Vagina (tissue), 2 donors: ENCODE measurements at regions not wholly inside any gene's neighbourhood (a gene's known extent, or its start where the extent isn't known, plus 50 kb on each side); places are given as distances from the start of the nearest gene placed in this dataset.

Source experiments
- DNase-seq, 2 donors: peaks; one replicate each; pipeline ENCODE4 v3.0.0-alpha.2; 2017; ENCODE audit errors: extremely low spot score in 2 of 2
- H3K27ac ChIP-seq: fragments of 200-600 bp; sonication (generic); one replicate; pipeline ENCODE4 v1.5.1; 2019
- H3K27me3 ChIP-seq: fragments of 200-600 bp; sonication (generic); one replicate; pipeline ENCODE4 v1.5.1; 2019
- H3K36me3 ChIP-seq, 2 donors: fragments of 200-600 bp; sonication (generic); one replicate each; pipeline ENCODE4 v1.5.1; 2017 to 2019
- H3K4me1 ChIP-seq: fragments of 200-600 bp; sonication (generic); one replicate; pipeline ENCODE4 v1.5.1; 2019
- H3K4me3 ChIP-seq, 2 donors: fragments of 200-600 bp; sonication (generic); 1 replicate in 1 of 2; 2 replicates in 1 of 2; pipeline ENCODE4 v1.5.1; 2016 to 2019
- H3K9me3 ChIP-seq: fragments of 200-600 bp; sonication (generic); one replicate; pipeline ENCODE4 v1.5.1; 2019
- POLR2A ChIP-seq, 2 donors: fragments of 450-650 bp; IDR thresholded peaks; one replicate each; pipeline ENCODE4 v1.6.1; 2017; ENCODE audit warnings: antibody characterized with exemption in 2 of 2, mild to moderate bottlenecking in 2 of 2, moderate library complexity in 2 of 2
- POLR2AphosphoS5 ChIP-seq, 2 donors: sonication (generic); formaldehyde crosslinking; IDR thresholded peaks; one replicate each; pipeline ENCODE4 v1.9.0; 2017; ENCODE audit warnings: antibody characterized with exemption in 2 of 2, mild to moderate bottlenecking in 2 of 2, low read depth in 1 of 2; ENCODE audit not compliant: insufficient read depth in 1 of 2
- intact Hi-C: fragments of 100-400 bp; cut with DNase I; formaldehyde crosslinking; loops from one replicate; pipeline ENCODE4 v1.15.1; 2023
- TF ChIP-seq, protein P1 (sequence below), 3 experiments: fragments of 450-650 bp in 2 of 3; fragments of 200-600 bp in 1 of 3; sonication (generic) in 1 of 3; IDR thresholded peaks; one replicate each; pipeline ENCODE4 v1.5.1; 2017 to 2019; ENCODE audit warnings: antibody characterized with exemption in 3 of 3, mild to moderate bottlenecking in 2 of 3, moderate library complexity in 2 of 3

DNA sequence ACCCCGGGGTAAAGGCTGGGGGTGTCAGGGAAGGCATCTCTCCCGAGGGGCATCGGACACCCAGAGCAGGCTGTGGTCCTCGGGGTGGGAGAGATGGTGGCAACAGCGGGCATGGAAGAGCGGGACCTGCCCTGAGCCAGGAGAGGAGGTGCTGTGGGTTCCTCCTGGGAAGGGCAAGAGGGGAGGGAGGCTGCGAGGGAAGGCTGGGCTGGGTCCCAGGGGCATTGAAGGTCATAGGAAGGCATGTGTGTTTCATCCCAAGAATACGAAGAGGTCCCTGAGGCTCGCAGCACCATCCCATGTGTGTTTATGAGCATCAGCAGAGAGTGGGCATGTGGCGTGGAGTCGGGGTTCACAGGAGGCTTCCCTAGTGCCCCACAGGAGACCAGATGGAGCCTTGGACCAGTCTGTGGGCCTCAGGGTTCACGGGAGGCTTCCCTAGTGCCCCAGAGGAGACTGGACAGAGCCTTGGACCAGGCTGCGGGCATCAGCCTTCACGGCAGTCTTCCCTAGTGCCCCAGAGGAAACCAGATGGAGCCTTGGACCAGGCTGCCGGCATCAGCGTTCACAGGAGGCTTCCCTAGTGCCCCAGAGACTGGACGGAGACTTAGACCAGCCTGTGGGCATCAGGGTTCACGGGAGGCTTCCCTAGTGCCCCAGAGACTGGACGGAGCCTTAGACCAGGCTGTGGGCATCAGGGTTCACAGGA, 420.6 kb downstream of the BRD1 start:
- peak; percentile 60 to 93 for DNase-seq
- H3K9me3 ChIP-seq = no peaks in the 10 kb centered on the region

DNA sequence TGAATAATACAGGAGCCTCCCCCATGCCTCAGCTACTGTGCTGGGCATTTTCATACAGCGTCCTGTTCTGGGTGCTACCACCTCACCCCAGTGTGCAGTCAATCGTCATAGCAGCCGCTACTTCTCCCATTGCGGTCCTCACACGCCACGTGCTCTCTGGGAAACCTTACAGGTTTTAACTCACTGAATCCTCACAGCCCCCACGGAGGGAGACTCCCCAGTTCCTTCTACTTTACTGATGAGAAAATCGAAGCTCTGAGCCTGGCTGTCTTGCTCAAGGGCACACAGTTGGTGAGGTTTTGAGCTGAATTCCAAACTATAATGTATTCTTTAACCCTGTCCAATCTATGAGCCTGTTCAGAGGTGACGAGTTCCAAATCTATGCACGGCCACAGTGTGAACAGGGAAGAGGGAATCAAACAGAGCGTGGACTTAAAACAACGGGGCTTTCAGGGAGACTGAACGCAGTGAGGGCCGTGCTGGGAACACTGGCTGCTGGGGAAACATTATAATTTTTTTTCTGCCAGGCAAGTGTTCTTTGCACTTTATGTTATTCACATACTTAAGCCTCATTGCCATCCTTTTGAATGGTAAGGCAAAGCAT, 421.5 kb downstream of the BRD1 start:
- TF ChIP-seq POLR2AphosphoS5 (IDR thresholded peaks at IDR 0.05; ENCODE audit: insufficient read depth in 1 of 2, low read depth in 1 of 2) (no peak), POLR2A (IDR thresholded peaks at IDR 0.05) (no peak)
- TF ChIP-seq, protein P1, sequence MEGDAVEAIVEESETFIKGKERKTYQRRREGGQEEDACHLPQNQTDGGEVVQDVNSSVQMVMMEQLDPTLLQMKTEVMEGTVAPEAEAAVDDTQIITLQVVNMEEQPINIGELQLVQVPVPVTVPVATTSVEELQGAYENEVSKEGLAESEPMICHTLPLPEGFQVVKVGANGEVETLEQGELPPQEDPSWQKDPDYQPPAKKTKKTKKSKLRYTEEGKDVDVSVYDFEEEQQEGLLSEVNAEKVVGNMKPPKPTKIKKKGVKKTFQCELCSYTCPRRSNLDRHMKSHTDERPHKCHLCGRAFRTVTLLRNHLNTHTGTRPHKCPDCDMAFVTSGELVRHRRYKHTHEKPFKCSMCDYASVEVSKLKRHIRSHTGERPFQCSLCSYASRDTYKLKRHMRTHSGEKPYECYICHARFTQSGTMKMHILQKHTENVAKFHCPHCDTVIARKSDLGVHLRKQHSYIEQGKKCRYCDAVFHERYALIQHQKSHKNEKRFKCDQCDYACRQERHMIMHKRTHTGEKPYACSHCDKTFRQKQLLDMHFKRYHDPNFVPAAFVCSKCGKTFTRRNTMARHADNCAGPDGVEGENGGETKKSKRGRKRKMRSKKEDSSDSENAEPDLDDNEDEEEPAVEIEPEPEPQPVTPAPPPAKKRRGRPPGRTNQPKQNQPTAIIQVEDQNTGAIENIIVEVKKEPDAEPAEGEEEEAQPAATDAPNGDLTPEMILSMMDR (IDR thresholded peaks at IDR 0.05) = no peak
- Histone ChIP-seq H3K27me3 (no peaks in the 10 kb centered on the region), H3K36me3 (no peaks in the 10 kb centered on the region), H3K4me3 (no peak overlapping the region), H3K9me3 (no peaks in the 10 kb centered on the region), H3K4me1 (no peaks in the 10 kb centered on the region), H3K27ac (no peak overlapping the region)
- DNase-seq = peak in 1 of 2 donors; percentile 58
- intact Hi-C loops = no loop called here

More for the DNA sequence above, 420.6 kb downstream of the BRD1 start:
- H3K4me3 ChIP-seq = no peak overlapping the region
- intact Hi-C loops = no loop called here
- H3K27me3 ChIP-seq = no peaks in the 10 kb centered on the region
- no peak for TF ChIP-seq POLR2AphosphoS5 (IDR thresholded peaks at IDR 0.05; ENCODE audit: insufficient read depth in 1 of 2, low read depth in 1 of 2)
- TF ChIP-seq, protein P1 (IDR thresholded peaks at IDR 0.05) = no peak
- TF ChIP-seq POLR2A (IDR thresholded peaks at IDR 0.05) = no peak
- no peaks in the 10 kb centered on the region for H3K36me3 ChIP-seq
- H3K27ac ChIP-seq = no peak overlapping the region
- no peaks in the 10 kb centered on the region for H3K4me1 ChIP-seq

DNA sequence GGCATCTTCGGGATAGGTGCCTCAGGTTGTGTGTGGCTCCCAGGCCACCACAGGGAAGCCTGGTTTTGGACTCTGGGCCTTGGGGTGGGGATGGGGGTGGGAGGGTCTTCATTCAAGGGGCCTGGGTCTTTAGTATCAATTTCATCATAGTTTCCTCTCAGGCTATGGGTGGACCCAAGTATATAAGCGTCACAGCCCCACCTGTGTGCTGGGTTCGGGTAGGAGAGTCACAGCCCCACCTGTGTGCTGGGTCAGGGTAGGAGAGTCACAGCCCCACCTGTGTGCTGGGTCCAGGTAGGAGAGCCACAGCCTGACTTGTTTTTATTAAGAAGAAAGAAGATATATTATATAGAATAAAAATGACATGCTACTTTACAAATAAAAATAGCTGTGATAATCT, 422.1 kb downstream of the BRD1 start:
- H3K4me3 ChIP-seq = no peak overlapping the region
- no peaks in the 10 kb centered on the region for H3K27me3 ChIP-seq
- H3K27ac ChIP-seq = no peak overlapping the region
- no peaks in the 10 kb centered on the region for H3K36me3 ChIP-seq
- H3K9me3 ChIP-seq = no peaks in the 10 kb centered on the region
- peak in 1 of 2 donors; percentile 61 for DNase-seq
- no peak for TF ChIP-seq POLR2A (IDR thresholded peaks at IDR 0.05)
- TF ChIP-seq, protein P1 (IDR thresholded peaks at IDR 0.05) = no peak
- no peak for TF ChIP-seq POLR2AphosphoS5 (IDR thresholded peaks at IDR 0.05; ENCODE audit: insufficient read depth in 1 of 2, low read depth in 1 of 2)
- intact Hi-C loops = no loop called here
- no peaks in the 10 kb centered on the region for H3K4me1 ChIP-seq

DNA sequence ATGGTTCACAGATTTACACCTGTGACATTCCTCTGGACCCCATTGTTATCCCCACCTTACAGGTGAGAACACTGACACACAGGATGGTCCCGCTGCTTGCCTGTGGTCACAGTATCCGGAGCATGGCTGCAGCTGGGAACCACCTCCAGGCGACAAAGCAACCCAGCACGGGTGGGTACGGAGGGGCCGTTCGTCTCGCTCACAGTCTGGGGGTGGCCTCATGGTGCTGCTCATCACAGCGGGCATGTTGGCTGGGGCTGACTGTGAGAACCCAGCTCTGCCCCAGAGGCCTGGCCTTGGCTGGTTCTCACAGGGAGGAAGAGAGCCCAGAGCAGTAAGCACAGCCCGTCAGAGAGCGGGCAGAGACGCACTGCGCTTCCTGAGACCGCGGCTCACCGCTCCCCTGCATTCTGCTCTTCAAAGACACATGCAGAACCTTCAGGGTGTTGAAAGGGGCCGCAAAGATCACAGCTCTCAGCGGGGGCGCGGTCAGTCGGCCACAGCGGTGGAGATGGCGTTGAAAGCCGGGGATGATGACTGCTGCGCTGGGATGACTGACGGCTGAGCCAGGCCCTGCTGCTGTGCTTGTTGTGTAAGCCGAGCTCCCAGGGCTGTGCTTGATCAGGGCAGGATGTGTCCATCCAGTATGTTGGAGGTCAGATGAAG, 423.0 kb downstream of the BRD1 start:
- Histone ChIP-seq H3K27ac (no peak overlapping the region), H3K4me1 (no peaks in the 10 kb centered on the region), H3K27me3 (no peaks in the 10 kb centered on the region), H3K9me3 (no peaks in the 10 kb centered on the region), H3K4me3 (no peak overlapping the region), H3K36me3 (no peaks in the 10 kb centered on the region)
- DNase-seq = peak in 1 of 2 donors; percentile 87
- intact Hi-C loops = no loop called here
- TF ChIP-seq, protein P1 (IDR thresholded peaks at IDR 0.05) = no peak
- TF ChIP-seq POLR2A (IDR thresholded peaks at IDR 0.05) (no peak), POLR2AphosphoS5 (IDR thresholded peaks at IDR 0.05; ENCODE audit: insufficient read depth in 1 of 2, low read depth in 1 of 2) (no peak)
